Transverse colon (tissue), 4 donors: ENCODE measurements at regions not wholly inside any gene's neighbourhood (a gene's known extent, or its start where the extent isn't known, plus 50 kb on each side); places are given as distances from the start of the nearest gene placed in this dataset.

Experiments
- DNase-seq: peaks from one replicate; pipeline ENCODE4 v3.0.0-alpha.2; 2019
- H3K27ac ChIP-seq, 4 donors: fragments of 200-600 bp; sonication (generic); 2 replicates each; pipeline ENCODE4 v1.5.1; 2016 to 2018; ENCODE audit warnings: inconsistent platforms in 4 of 4
- H3K27me3 ChIP-seq: fragments of 200-600 bp; sonication (generic); 2 replicates; pipeline ENCODE4 v1.5.1; 2017; ENCODE audit warnings: inconsistent platforms
- H3K36me3 ChIP-seq, 4 donors: fragments of 200-600 bp; sonication (generic); 2 replicates each; pipeline ENCODE4 v1.5.1; 2017 to 2019; ENCODE audit warnings: inconsistent platforms in 4 of 4
- H3K4me1 ChIP-seq, 4 donors: fragments of 200-600 bp; sonication (generic); 2 replicates each; pipeline ENCODE4 v1.5.1; 2017 to 2020; ENCODE audit warnings: inconsistent platforms in 4 of 4
- H3K4me3 ChIP-seq, 4 donors: fragments of 200-600 bp; sonication (generic); 1 replicate in 1 of 4; 2 replicates in 3 of 4; pipeline versions ENCODE4 v1.5.1 to v1.6.1; 2017 to 2019; ENCODE audit warnings: inconsistent platforms in 4 of 4
- H3K9me3 ChIP-seq, 2 donors: fragments of 200-600 bp; sonication (generic); 2 replicates each; pipeline ENCODE4 v1.5.1; 2017 to 2019; ENCODE audit warnings: inconsistent platforms in 2 of 2
- CTCF ChIP-seq, 5 experiments: fragments of 200-600 bp in 3 of 5; fragments of 450-650 bp in 2 of 5; sonication (generic) in 3 of 5; IDR thresholded peaks; 1 replicate in 2 of 5; 2 replicates in 3 of 5; pipeline ENCODE4 v1.5.1; 2016 to 2017; ENCODE audit warnings: antibody characterized with exemption in 5 of 5, inconsistent platforms in 3 of 5, mild to moderate bottlenecking in 2 of 5, moderate library complexity in 1 of 5
- EP300 ChIP-seq: sonication (generic); formaldehyde crosslinking; IDR thresholded peaks from one replicate; pipeline ENCODE4 v1.6.1; 2017; ENCODE audit warnings: antibody characterized with exemption, low read depth
- POLR2A ChIP-seq: fragments of 450-650 bp; IDR thresholded peaks from one replicate; pipeline ENCODE4 v1.6.1; 2016; ENCODE audit warnings: antibody characterized with exemption, mild to moderate bottlenecking, moderate library complexity
- POLR2AphosphoS5 ChIP-seq, 3 donors: sonication (generic); formaldehyde crosslinking; IDR thresholded peaks; one replicate each; pipeline ENCODE4 v1.6.1; 2016; ENCODE audit warnings: antibody characterized with exemption in 3 of 3
- WGBS, 2 donors: methylation state at CpG; one replicate each; pipeline ENCODE4 v1.1.5; 2018; ENCODE audit warnings: low coverage in 1 of 2; 5-methylcytosine and 5-hydroxymethylcytosine counted together
- in situ Hi-C, 4 donors: fragments of 200-750 bp; cut with MboI; loops; one replicate each; pipeline versions ENCODE4 v1.15.0 to v1.15.1; 2017; ENCODE audit warnings: low sequenced_read_pairs in 3 of 4, low pct_ligation_motif_present in 1 of 4, low pct_unique_long_range_greater_than_20kb in 1 of 4
- intact Hi-C: fragments of 100-400 bp; cut with DNase I; formaldehyde crosslinking; loops from one replicate; pipeline ENCODE4 v1.15.1; 2023; ENCODE audit warnings: low total_unique reads

GRCh38 chr1:220992705-220993052, 113.4 kb downstream of the HLX start:
- TF ChIP-seq POLR2AphosphoS5 (IDR thresholded peaks at IDR 0.05) (no peak), EP300 (no peak), POLR2A (no peak), CTCF (IDR thresholded peaks at IDR 0.05) (no peak)
- Histone ChIP-seq H3K27ac (peak overlapping the region; percentile 42 to 63 (median 54)), H3K27me3 (no peaks in the 10 kb centered on the region), H3K4me3 (no peak overlapping the region), H3K4me1 (peaks cover 0 to 23% (median 3%) of the 10 kb centered on the region in 4 donors), H3K36me3 (no peaks in the 10 kb centered on the region), H3K9me3 (no peaks in the 10 kb centered on the region)
- in situ Hi-C loops: no loop called here
- intact Hi-C loops: no loop called here
- no peak for DNase-seq
- WGBS, 2 donors: 43 to 46% methylated on average over 3 of the region's 3 CpGs

GRCh38 chr1:220994671-220995070, 115.4 kb downstream of the HLX start:
- Histone ChIP-seq H3K4me1 (peaks cover 0 to 23% (median 3%) of the 10 kb centered on the region in 4 donors), H3K36me3 (no peaks in the 10 kb centered on the region), H3K27me3 (no peaks in the 10 kb centered on the region), H3K9me3 (no peaks in the 10 kb centered on the region), H3K27ac (no peak overlapping the region), H3K4me3 (no peak overlapping the region)
- WGBS, 2 donors: 87 to 96% methylated on average over 3 of the region's 3 CpGs
- TF ChIP-seq POLR2AphosphoS5 (IDR thresholded peaks at IDR 0.05): no peak
- no peak for TF ChIP-seq CTCF (IDR thresholded peaks at IDR 0.05)
- TF ChIP-seq POLR2A: no peak
- TF ChIP-seq EP300: no peak
- in situ Hi-C loops: no loop called here
- DNase-seq: no peak
- intact Hi-C loops: no loop called here

GRCh38 chr1:220997791-220998190, 118.5 kb downstream of the HLX start:
- Histone ChIP-seq H3K27me3 (no peaks in the 10 kb centered on the region), H3K4me3 (no peak overlapping the region), H3K9me3 (no peaks in the 10 kb centered on the region), H3K27ac (no peak overlapping the region), H3K4me1 (peaks cover 0 to 3% (median 0%) of the 10 kb centered on the region in 4 donors), H3K36me3 (no peaks in the 10 kb centered on the region)
- in situ Hi-C loops (no loop called here), intact Hi-C loops (no loop called here)
- TF ChIP-seq EP300 (no peak), POLR2A (no peak), POLR2AphosphoS5 (IDR thresholded peaks at IDR 0.05) (no peak), CTCF (IDR thresholded peaks at IDR 0.05) (no peak)
- DNase-seq: no peak
- WGBS, 2 donors: 83 to 100% methylated on average over 1 to 3 of the region's 3 CpGs

GRCh38 chr1:220999872-221000863, 120.9 kb downstream of the HLX start:
- Histone ChIP-seq H3K27ac (no peak overlapping the region), H3K4me3 (no peak overlapping the region), H3K36me3 (no peaks in the 10 kb centered on the region), H3K4me1 (no peaks in the 10 kb centered on the region), H3K9me3 (no peaks in the 10 kb centered on the region), H3K27me3 (no peaks in the 10 kb centered on the region)
- TF ChIP-seq POLR2A (no peak), EP300 (no peak), CTCF (IDR thresholded peaks at IDR 0.05) (no peak), POLR2AphosphoS5 (IDR thresholded peaks at IDR 0.05) (peak in 1 of 3 donors; percentile 24)
- WGBS, 2 donors: 63 to 71% methylated on average over 3 to 6 of the region's 6 CpGs
- DNase-seq: peak; percentile 13
- intact Hi-C loops (no loop called here), in situ Hi-C loops (no loop called here)
